CD8-positive, alpha-beta memory T cell (primary cell): ENCODE measurements at regions not wholly inside any gene's neighbourhood (a gene's known extent, or its start where the extent isn't known, plus 50 kb on each side); places are given as distances from the start of the nearest gene placed in this dataset.

Source experiments
- CTCF ChIA-PET: fragments of 350-600 bp; sonication (Branson Sonifier 250); formaldehyde crosslinking; loops from one replicate; lab custom pipeline; 2021; ENCODE audit warnings: antibody characterized with exemption; lab: Charles Lee
- POLR2A ChIA-PET: fragments of 350-600 bp; sonication (Branson Sonifier 250); formaldehyde crosslinking; loops from one replicate; lab custom pipeline; 2021; ENCODE audit warnings: antibody characterized with exemption; lab: Charles Lee
- DNase-seq, 5 donors: peaks; one replicate each; pipeline versions ENCODE4 v3.0.0 to v3.0.0-alpha.2; 2020 to 2022; ENCODE audit warnings: mixed read lengths in 1 of 5
- H3K27ac ChIP-seq: one replicate; pipeline ENCODE4 v1.7.0; 2013; ENCODE audit warnings: low read depth, mild to moderate bottlenecking, low read length, moderate library complexity
- H3K27me3 ChIP-seq: 2 replicates; pipeline ENCODE4 v1.7.0; 2013; ENCODE audit warnings: low read length, mild to moderate bottlenecking; ENCODE audit not compliant: insufficient read depth, poor library complexity, severe bottlenecking
- H3K36me3 ChIP-seq: 2 replicates; pipeline ENCODE4 v1.7.0; 2013; ENCODE audit warnings: mild to moderate bottlenecking, low read length, moderate library complexity; ENCODE audit not compliant: insufficient read depth
- H3K4me1 ChIP-seq: 2 replicates; pipeline ENCODE4 v1.7.0; 2013; ENCODE audit warnings: mild to moderate bottlenecking, low read length, moderate library complexity; ENCODE audit not compliant: insufficient read depth
- H3K4me3 ChIP-seq: 2 replicates; pipeline ENCODE4 v1.7.0; 2013; ENCODE audit warnings: mild to moderate bottlenecking, low read length
- H3K9me3 ChIP-seq: 2 replicates; pipeline ENCODE4 v1.7.0; 2013; ENCODE audit warnings: mild to moderate bottlenecking, low read length
- H3K27ac Mint-ChIP-seq, 8 donors: one replicate each; pipeline ENCODE4 v1.8.0; 2020 to 2021; ENCODE audit warnings: mixed read lengths in 8 of 8, mild to moderate bottlenecking in 6 of 8, inconsistent platforms in 3 of 8, moderate library complexity in 3 of 8
- H3K27me3 Mint-ChIP-seq, 2 donors: one replicate each; pipeline ENCODE4 v1.8.0; 2020 to 2021; ENCODE audit warnings: mixed read lengths in 2 of 2, mild to moderate bottlenecking in 1 of 2, moderate library complexity in 1 of 2
- H3K36me3 Mint-ChIP-seq, 3 donors: one replicate each; pipeline ENCODE4 v1.8.0; 2020 to 2021; ENCODE audit warnings: mixed read lengths in 3 of 3, inconsistent platforms in 1 of 3, mild to moderate bottlenecking in 1 of 3
- H3K4me1 Mint-ChIP-seq, 3 donors: one replicate each; pipeline ENCODE4 v1.8.0; 2020 to 2021; ENCODE audit warnings: mixed read lengths in 3 of 3, inconsistent platforms in 1 of 3, mild to moderate bottlenecking in 1 of 3
- H3K4me3 Mint-ChIP-seq, 7 donors: one replicate each; pipeline ENCODE4 v1.8.0; 2020 to 2021; ENCODE audit warnings: mixed read lengths in 7 of 7, mild to moderate bottlenecking in 6 of 7, moderate library complexity in 4 of 7, inconsistent platforms in 2 of 7
- H3K9me3 Mint-ChIP-seq, 5 donors: one replicate each; pipeline ENCODE4 v1.8.0; 2020 to 2022; ENCODE audit warnings: mixed read lengths in 5 of 5, mild to moderate bottlenecking in 3 of 5, moderate library complexity in 2 of 5, inconsistent platforms in 1 of 5

- Histone ChIP-seq H3K27ac (no peak overlapping the region), H3K4me3 (no peak overlapping the region), H3K4me1 (no peaks in the 10 kb centered on the region), H3K36me3 (no peaks in the 10 kb centered on the region), H3K27me3 (no peaks in the 10 kb centered on the region), H3K9me3 (no peaks in the 10 kb centered on the region)
- peaks cover 10 to 36% (median 22%) of the 10 kb centered on the region in 5 donors for H3K9me3 Mint-ChIP-seq
- ChIA-PET POLR2A (no interaction called here), CTCF (no interaction called here)
- H3K36me3 Mint-ChIP-seq: no peaks in the 10 kb centered on the region
- no peak for DNase-seq
- no peak overlapping the region for H3K4me3 Mint-ChIP-seq
- H3K27ac Mint-ChIP-seq: no peak overlapping the region
- no peaks in the 10 kb centered on the region for H3K27me3 Mint-ChIP-seq
- no peaks in the 10 kb centered on the region for H3K4me1 Mint-ChIP-seq
Observed at GRCh38 chr16:60077861-60078260, 1343.7 kb upstream of the GOT2 start.

DNA sequence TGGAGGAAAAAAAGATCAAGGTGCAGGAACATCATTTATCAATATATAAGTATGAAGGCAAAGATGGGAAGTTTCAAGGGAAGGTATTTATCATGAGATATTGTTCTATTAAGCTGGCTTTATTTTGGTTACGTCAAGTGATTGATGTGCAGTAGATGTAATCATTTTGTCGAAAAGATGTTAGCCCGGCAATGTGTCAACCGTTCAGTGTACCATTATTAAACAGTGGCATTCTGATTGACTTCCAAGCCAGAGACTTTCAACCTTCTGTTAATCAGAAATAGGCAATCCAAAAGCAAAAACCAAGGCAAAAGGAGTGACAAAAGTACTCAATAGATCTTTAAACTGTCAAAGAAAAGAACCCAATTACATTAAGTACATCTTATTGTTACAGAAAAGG is 1340.3 kb upstream of the GOT2 start:
- Mint-ChIP-seq H3K36me3 (no peaks in the 10 kb centered on the region), H3K9me3 (peaks cover 4 to 34% (median 23%) of the 10 kb centered on the region in 5 donors), H3K27me3 (no peaks in the 10 kb centered on the region), H3K27ac (no peak overlapping the region), H3K4me1 (no peaks in the 10 kb centered on the region), H3K4me3 (no peak overlapping the region)
- no peaks in the 10 kb centered on the region for H3K4me1 ChIP-seq
- H3K9me3 ChIP-seq: no peaks in the 10 kb centered on the region
- H3K36me3 ChIP-seq: no peaks in the 10 kb centered on the region
- DNase-seq: no peak
- ChIA-PET POLR2A (no interaction called here), CTCF (no interaction called here)
- no peak overlapping the region for H3K4me3 ChIP-seq
- no peaks in the 10 kb centered on the region for H3K27me3 ChIP-seq
- no peak overlapping the region for H3K27ac ChIP-seq

DNA sequence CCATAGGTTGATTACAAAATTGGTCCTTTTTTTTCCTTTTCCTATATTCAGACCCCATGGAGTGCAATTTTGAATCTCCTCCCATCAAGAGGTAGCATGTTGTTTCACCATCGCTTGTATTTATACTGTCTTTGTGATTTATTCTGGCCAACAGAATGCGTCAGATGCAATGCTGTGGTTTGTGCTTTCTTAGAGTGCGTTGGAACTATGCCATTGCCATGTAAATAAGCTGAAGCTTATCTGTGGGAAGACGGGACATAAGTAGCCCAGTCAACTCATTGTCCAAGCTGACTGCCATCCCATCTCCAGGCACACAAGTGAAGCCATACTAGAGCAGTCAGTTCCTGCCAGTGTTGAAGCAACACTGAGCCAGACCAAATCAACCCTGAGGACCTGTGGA is 1339.3 kb upstream of the GOT2 start:
- Mint-ChIP-seq H3K27ac (no peak overlapping the region), H3K4me1 (no peaks in the 10 kb centered on the region), H3K27me3 (no peaks in the 10 kb centered on the region), H3K4me3 (no peak overlapping the region), H3K36me3 (no peaks in the 10 kb centered on the region), H3K9me3 (peaks cover 4 to 37% (median 19%) of the 10 kb centered on the region in 5 donors)
- ChIA-PET CTCF (no interaction called here), POLR2A (no interaction called here)
- no peak for DNase-seq
- Histone ChIP-seq H3K27me3 (no peaks in the 10 kb centered on the region), H3K4me1 (no peaks in the 10 kb centered on the region), H3K36me3 (no peaks in the 10 kb centered on the region), H3K9me3 (no peaks in the 10 kb centered on the region), H3K27ac (no peak overlapping the region), H3K4me3 (no peak overlapping the region)

GRCh38 chr16:60064026-60064425 is 1329.9 kb upstream of the GOT2 start:
- no peaks in the 10 kb centered on the region for H3K36me3 Mint-ChIP-seq
- no peak for DNase-seq
- no peaks in the 10 kb centered on the region for H3K27me3 Mint-ChIP-seq
- Histone ChIP-seq H3K36me3 (no peaks in the 10 kb centered on the region), H3K27me3 (no peaks in the 10 kb centered on the region), H3K27ac (no peak overlapping the region), H3K9me3 (no peaks in the 10 kb centered on the region), H3K4me3 (no peak overlapping the region), H3K4me1 (no peaks in the 10 kb centered on the region)
- H3K9me3 Mint-ChIP-seq: peaks cover 6 to 39% (median 11%) of the 10 kb centered on the region in 5 donors
- H3K4me3 Mint-ChIP-seq: no peak overlapping the region
- POLR2A ChIA-PET: no interaction called here
- H3K4me1 Mint-ChIP-seq: no peaks in the 10 kb centered on the region
- CTCF ChIA-PET: no interaction called here
- no peak overlapping the region for H3K27ac Mint-ChIP-seq

DNA sequence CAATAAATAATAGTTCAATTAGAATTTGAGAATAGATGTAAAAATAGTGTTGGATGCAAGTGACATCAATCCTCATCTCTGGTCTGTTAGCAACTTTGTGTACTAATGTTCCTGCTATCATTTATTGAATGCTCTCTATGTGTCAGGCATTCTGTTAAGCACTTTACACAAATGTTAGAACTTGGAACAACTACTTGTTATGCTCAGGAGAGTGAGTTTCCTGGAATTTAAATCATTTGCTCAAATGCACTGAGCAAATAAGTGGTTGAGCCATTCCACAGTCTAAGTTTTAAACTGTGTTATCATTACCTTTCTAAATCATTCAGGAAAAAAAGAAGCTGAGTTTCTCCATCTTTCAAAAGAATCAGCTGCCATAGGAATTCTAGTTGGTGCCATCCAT is 1327.3 kb upstream of the GOT2 start:
- Histone ChIP-seq H3K4me3 (no peak overlapping the region), H3K36me3 (no peaks in the 10 kb centered on the region), H3K27me3 (no peaks in the 10 kb centered on the region), H3K9me3 (no peaks in the 10 kb centered on the region), H3K4me1 (no peaks in the 10 kb centered on the region), H3K27ac (no peak overlapping the region)
- ChIA-PET POLR2A (no interaction called here), CTCF (no interaction called here)
- H3K9me3 Mint-ChIP-seq: peaks cover 8 to 45% (median 14%) of the 10 kb centered on the region in 5 donors
- no peaks in the 10 kb centered on the region for H3K27me3 Mint-ChIP-seq
- DNase-seq: no peak
- H3K4me1 Mint-ChIP-seq: no peaks in the 10 kb centered on the region
- H3K27ac Mint-ChIP-seq: no peak overlapping the region
- H3K4me3 Mint-ChIP-seq: no peak overlapping the region
- no peaks in the 10 kb centered on the region for H3K36me3 Mint-ChIP-seq

GRCh38 chr16:60060731-60061130 is 1326.6 kb upstream of the GOT2 start:
- Mint-ChIP-seq H3K36me3 (no peaks in the 10 kb centered on the region), H3K9me3 (peaks cover 14 to 43% (median 16%) of the 10 kb centered on the region in 5 donors), H3K27ac (no peak overlapping the region), H3K27me3 (no peaks in the 10 kb centered on the region), H3K4me1 (no peaks in the 10 kb centered on the region), H3K4me3 (no peak overlapping the region)
- POLR2A ChIA-PET: no interaction called here
- Histone ChIP-seq H3K9me3 (no peaks in the 10 kb centered on the region), H3K27ac (no peak overlapping the region), H3K27me3 (no peaks in the 10 kb centered on the region), H3K4me1 (no peaks in the 10 kb centered on the region), H3K4me3 (no peak overlapping the region), H3K36me3 (no peaks in the 10 kb centered on the region)
- no peak for DNase-seq
- CTCF ChIA-PET: no interaction called here

GRCh38 chr16:60059141-60059540 is 1325.0 kb upstream of the GOT2 start:
- Mint-ChIP-seq H3K36me3 (no peaks in the 10 kb centered on the region), H3K27me3 (no peaks in the 10 kb centered on the region), H3K9me3 (peaks cover 9 to 37% (median 15%) of the 10 kb centered on the region in 5 donors), H3K4me3 (no peak overlapping the region), H3K4me1 (no peaks in the 10 kb centered on the region), H3K27ac (no peak overlapping the region)
- no peaks in the 10 kb centered on the region for H3K9me3 ChIP-seq
- H3K4me3 ChIP-seq: no peak overlapping the region
- POLR2A ChIA-PET: no interaction called here
- no peaks in the 10 kb centered on the region for H3K36me3 ChIP-seq
- CTCF ChIA-PET: no interaction called here
- no peak overlapping the region for H3K27ac ChIP-seq
- H3K4me1 ChIP-seq: no peaks in the 10 kb centered on the region
- DNase-seq: no peak
- H3K27me3 ChIP-seq: no peaks in the 10 kb centered on the region

DNA sequence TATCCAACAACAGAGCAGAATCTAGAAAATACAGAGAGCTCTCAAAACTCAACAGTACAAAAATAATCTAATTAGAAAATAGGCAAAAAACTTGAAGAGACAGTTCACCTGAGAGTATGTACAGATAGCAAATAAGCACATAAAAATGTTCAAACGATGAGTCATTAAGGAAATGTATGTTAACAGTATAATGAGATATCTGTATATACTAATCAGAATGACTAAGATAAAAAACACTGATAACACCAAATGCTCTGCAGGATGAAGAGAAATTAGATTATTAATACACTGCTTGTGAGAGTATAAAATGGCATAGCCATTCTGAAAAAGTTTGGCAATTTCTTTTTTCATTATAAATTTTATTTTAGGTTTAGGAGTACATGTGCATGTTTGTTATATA is 1307.6 kb upstream of the GOT2 start:
- Histone ChIP-seq H3K27ac (no peak overlapping the region), H3K4me3 (no peak overlapping the region), H3K4me1 (no peaks in the 10 kb centered on the region), H3K9me3 (no peaks in the 10 kb centered on the region), H3K36me3 (no peaks in the 10 kb centered on the region), H3K27me3 (no peaks in the 10 kb centered on the region)
- Mint-ChIP-seq H3K36me3 (no peaks in the 10 kb centered on the region), H3K4me1 (no peaks in the 10 kb centered on the region), H3K4me3 (no peak overlapping the region), H3K27me3 (no peaks in the 10 kb centered on the region), H3K27ac (no peak overlapping the region), H3K9me3 (peaks cover 9 to 55% (median 22%) of the 10 kb centered on the region in 5 donors)
- ChIA-PET POLR2A (no interaction called here), CTCF (no interaction called here)
- no peak for DNase-seq

- peaks cover 13 to 28% (median 18%) of the 10 kb centered on the region in 5 donors for H3K9me3 Mint-ChIP-seq
- H3K27me3 ChIP-seq: no peaks in the 10 kb centered on the region
- no peaks in the 10 kb centered on the region for H3K36me3 ChIP-seq
Observed at GRCh38 chr16:60031740-60032139, 1297.6 kb upstream of the GOT2 start.

More at GRCh38 chr16:60031740-60032139, 1297.6 kb upstream of the GOT2 start:
- no peaks in the 10 kb centered on the region for H3K4me1 ChIP-seq
- Mint-ChIP-seq H3K27me3 (peaks cover 0 to 2% of the 10 kb centered on the region in 2 donors), H3K4me3 (no peak overlapping the region), H3K4me1 (no peaks in the 10 kb centered on the region), H3K36me3 (no peaks in the 10 kb centered on the region), H3K27ac (no peak overlapping the region)
- no peak overlapping the region for H3K4me3 ChIP-seq
- ChIA-PET CTCF (no interaction called here), POLR2A (no interaction called here)
- no peak overlapping the region for H3K27ac ChIP-seq
- no peak for DNase-seq
- H3K9me3 ChIP-seq: no peaks in the 10 kb centered on the region
